NCI-H1048 (cell line): ENCODE measurements at regions not wholly inside any gene's neighbourhood (a gene's known extent, or its start where the extent isn't known, plus 50 kb on each side); places are given as distances from the start of the nearest gene placed in this dataset.

Experiments
- DNase-seq: peaks from one replicate; lab custom pipeline; 2025; lab: John Stamatoyannopoulos, UW

DNA sequence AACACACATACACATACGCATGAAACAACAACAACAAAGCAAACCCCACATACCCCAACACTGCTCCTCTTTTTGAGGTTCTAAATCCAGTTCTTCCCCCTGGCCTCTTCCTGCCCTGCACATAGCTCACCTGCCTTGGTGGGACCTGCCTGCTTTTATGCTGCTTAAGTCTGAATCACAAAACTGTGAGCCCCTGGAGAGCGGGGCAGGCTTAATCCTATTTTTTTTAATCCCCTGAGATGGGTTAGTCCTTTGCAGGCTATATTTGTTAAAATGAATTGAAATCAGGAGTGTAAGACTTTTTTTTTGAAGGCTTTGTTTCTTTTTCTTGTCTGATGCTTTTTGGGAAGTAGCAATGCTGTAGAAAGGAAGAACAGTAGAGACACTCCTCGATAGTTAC is 84.6 kb upstream of the MAX start:
- DNase-seq = no peak

DNA sequence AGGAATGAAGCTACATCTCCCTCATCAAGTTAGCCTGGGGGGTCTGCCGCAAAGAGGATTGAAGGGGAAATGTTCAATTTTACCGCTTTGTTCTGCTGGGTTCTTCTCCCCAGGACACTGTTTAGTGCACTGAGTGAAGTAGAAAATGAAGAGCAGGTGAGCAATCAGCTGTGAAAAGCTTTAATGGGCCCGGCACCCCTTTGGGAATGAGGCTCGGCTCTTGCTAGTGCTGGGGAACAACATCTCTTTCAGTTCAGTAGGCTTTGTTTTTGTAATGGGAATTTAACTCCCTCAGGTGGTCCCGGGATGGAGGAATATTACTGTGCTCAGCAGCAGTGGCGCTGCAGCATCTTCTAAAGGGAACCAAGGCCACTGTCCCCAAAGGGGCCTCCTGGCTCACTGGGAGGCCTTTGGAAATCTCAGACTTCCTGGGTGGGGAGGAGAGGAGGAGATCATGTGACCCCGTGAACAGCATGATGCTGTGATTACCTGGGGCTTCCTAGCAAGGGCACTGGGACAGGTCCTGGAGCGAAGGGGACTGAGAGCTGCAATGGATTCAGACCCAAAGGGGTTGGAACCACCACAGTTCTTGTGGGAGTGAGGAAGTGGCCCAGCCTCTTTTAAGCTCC is 85.2 kb upstream of the MAX start:
- no peak for DNase-seq

- no peak for DNase-seq
Observed at GRCh38 chr14:65190312-65190711, 88.0 kb upstream of the MAX start.

GRCh38 chr14:65191716-65192115 is 89.4 kb upstream of the MAX start:
- no peak for DNase-seq

DNA sequence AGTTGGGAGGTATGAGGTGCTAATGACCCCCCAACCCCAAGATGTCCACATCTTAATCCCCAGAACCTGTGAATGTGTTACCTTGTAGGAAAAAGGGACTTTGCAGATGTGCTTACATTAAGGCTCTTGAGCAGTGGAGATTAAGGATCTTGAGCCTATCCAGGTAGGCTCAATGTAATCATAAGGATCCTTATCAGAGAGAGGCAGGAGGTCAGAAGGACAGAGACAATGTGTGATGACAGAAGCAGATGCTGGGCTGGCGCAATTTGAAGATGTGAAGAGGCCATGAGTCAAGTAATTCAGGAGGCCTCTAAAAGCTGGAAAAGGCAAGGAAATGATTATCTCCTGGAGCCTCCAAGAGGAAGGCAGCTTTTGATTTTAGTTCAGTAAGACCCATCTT is 90.4 kb upstream of the MAX start:
- DNase-seq = no peak

- no peak for DNase-seq
Observed at GRCh38 chr14:65193916-65194590, 91.7 kb upstream of the MAX start.

DNA sequence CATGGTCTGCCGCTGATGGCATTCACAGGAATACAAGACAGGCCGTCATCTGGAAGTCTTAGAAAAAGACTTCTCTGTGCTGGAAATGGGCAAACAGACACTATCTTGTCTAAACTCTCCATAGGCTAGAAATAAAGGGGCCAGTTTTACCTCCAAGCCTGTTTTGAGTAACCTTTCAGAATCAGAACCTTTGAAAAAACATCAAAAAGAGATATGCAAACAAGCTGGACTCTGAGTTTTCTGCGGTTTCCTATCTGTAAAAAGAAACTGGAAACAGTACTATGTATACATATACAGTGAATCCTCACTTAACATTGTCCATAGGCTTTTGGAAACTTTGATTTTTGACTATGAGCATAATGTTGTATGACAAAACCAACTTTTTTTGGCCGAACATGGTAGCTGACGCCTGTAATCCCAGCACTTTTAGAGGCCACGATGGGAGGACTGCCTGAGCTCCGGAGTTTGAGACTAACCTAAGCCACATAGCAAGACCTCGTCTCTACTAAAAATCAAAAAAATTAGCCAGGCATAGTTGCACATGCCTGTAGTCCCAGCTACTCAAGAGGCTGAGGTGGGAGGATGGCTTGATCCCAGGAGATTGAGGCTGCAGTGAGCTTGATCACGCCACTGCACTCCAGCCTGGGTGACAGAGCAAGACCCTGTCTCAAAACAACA is 92.9 kb upstream of the MAX start:
- no peak for DNase-seq

GRCh38 chr14:65198346-65198745 is 96.0 kb upstream of the MAX start:
- no peak for DNase-seq

DNA sequence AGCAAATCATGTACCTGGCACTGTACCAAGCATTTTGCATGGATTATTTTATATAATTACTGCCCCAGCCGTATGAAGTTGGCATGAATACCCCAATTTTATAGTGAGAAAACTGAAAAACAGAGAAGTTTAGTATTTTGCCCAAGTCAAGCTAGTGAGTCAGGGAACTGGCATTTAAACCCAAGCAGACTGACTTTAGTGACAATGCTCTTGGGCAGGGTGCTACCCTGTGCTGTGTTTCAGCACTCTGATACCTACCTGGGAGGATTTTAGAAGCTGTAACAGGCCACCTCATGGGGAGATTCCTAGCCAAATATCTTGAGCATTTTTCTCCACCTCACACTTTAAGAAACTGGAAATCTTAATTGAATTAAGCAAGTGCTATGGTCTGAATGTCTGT is 98.1 kb upstream of the MAX start:
- no peak for DNase-seq

DNA sequence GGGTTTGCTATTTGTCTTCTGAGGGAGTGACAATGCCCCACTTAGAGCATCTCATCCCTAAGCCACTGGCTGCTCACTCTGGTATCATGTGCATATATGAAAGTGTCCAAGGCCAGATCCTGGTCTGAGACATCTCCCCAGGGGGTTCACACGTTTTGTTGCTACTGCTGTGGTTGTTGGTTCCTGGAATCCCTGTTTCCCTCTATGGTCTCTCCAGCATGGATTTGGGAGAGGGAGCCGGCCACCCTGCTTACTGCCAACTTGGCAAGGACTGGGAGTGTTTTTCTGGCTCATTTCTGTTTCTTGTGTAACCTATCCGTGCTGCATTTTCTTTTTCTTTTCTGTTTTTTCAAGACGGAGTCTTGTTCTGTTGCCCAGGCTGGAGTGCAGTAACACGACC is 101.3 kb upstream of the MAX start:
- DNase-seq = no peak

- DNase-seq = no peak
Observed at GRCh38 chr14:65204056-65204455, 101.7 kb upstream of the MAX start.

GRCh38 chr14:65206078-65206447 is 103.7 kb upstream of the MAX start:
- DNase-seq = no peak

DNA sequence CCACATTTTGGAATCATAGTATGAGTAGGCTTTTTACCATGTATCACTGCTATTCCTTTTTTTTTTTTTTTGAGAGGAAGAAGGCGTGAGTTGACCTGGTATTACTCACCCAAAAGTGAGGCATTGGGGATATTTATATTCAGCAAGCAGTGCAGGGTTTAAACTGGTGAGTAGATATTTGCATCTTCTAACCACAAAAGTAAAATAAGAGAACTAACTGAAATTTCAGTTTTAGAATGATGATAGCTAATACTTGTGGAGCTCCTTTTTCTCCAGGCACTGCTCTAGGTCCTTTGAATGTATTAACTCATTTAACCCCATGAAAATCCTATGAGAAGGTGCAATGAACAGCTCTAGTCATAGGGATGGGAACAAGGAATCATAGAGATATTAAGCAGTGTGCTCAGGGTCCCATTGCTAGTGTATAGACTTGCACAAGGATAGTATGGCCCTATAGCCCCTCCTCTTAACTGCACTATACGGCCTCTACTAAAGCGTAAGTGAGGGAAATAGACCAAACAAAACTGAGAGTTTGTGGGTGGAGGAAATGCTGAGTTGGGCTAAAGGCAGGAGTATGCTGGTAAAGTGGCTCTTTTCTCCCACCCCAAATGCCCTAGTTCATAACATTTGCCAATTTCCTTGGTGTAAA is 104.3 kb upstream of the MAX start:
- DNase-seq = no peak

- DNase-seq = no peak
Observed at GRCh38 chr14:65208548-65208947, 106.2 kb upstream of the MAX start.

DNA sequence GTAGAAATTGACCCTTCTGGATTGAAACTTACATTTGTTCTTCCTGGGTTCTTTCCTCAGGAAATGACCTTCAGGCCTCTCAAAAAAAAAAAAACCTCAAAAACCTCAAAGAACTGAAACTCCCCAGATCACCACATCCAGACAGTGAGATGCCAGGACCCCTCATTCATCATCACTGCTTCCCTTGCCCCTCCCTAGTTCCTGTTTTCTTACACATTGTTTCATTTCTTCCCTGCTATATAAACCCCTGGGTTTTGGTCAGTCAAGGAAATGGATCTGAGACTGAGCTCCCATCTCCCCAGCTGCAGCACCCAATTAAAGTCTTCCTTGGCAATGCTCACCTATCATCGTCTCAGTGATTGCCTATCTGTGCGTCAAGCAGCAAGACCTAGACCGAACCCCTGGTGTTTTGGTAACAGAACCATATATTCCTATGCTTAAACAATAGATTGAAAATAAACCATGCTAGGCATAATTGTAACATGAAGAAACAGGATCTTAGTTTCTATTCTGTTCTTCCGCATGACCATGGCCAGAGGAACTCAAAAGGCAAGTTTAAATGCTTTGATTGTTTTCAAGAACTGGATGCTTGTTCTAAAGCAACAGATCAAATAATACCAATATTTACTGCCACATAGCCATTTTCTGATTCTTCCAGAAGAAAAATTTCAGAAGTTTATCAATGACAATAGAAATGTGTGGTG is 108.0 kb upstream of the MAX start:
- no peak for DNase-seq

DNA sequence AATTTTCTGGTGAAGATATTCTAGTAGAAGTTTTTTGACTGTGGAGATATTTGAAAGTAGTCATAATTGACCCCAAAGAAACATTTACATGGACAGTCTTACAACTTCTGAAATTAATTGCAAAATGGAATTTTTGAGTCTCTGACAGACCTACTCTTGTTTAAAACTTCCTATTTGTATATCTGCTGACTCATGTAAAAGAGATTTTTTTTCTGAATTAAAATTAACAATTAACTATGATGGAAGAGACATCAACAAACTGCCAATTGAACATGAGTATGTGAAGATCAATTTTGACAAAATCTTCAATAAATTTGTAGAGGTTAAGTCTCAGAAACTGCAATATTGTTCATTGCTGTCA is 108.5 kb upstream of the MAX start:
- no peak for DNase-seq

- DNase-seq = no peak
Observed at GRCh38 chr14:65211341-65211987, 109.1 kb upstream of the MAX start.

- DNase-seq = no peak
Observed at GRCh38 chr14:65213316-65213715, 111.0 kb upstream of the MAX start.

DNA sequence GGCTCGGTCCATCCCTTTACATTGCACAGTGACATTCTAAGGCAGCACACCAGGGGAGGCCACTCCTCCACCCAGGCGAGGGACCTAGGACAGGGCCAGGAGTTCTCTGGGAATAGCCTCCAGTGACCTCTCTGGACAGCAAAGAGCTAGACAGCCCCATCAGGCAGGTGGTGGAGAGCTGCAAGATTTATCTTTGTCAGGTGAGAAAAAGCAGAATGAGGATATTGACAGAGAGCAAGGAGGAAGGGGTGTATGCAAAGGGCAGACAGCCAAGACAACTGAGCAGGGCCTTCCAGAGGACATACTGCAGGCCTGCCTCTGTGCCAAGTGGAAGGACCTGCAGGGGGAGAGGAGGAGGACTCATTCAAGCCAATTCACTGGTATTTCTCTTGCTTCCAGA is 112.4 kb upstream of the MAX start:
- DNase-seq = no peak

GRCh38 chr14:65219353-65219752 is 117.0 kb upstream of the MAX start:
- DNase-seq = no peak

DNA sequence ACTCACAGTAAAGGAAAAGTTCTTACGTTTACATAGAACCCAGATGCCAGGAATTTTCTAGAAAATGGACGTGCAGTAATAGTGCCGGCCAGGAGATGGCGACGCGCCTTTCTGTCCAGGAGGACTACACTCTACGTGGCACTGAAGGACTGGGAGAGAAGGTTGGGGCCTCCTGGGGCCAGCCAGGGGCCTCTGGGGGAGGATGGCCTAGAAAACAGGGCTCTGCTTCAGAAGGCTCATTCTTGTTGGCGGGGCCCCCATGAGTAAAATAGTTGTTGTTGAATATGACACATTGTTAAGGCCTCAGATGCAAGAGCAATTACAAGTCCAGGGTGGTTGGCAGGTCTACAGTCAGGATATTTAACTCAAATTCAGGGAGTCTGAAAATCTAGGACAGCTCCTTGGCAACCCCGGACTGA is 120.1 kb upstream of the MAX start:
- peak; percentile 21 for DNase-seq

GRCh38 chr14:65223636-65224035 is 121.3 kb upstream of the MAX start:
- no peak for DNase-seq
